Heart left ventricle (tissue), 16 donors: ENCODE measurements at regions not wholly inside any gene's neighbourhood (a gene's known extent, or its start where the extent isn't known, plus 50 kb on each side); places are given as distances from the start of the nearest gene placed in this dataset.

Source experiments
- ATAC-seq, 4 donors: fragments of 200-7000 bp; cut with Tn5 transposase; one replicate each; pipeline ENCODE4 v1.9.1; 2020 to 2022; ENCODE audit warnings: moderate library complexity in 4 of 4, mild to moderate bottlenecking in 3 of 4, moderate number of reproducible peaks in 1 of 4
- DNase-seq, 5 donors: peaks; one replicate each; pipeline ENCODE4 v3.0.0-alpha.2; 2020
- H3K27ac ChIP-seq, 12 donors: fragments of 200-600 bp; sonication (generic) in 4 of 12; one replicate each; pipeline versions ENCODE4 v1.5.0 to v1.8.0; 2016 to 2022; ENCODE audit warnings: mild to moderate bottlenecking in 2 of 12
- H3K27me3 ChIP-seq, 9 donors: fragments of 200-600 bp; sonication (generic) in 2 of 9; one replicate each; pipeline versions ENCODE4 v1.5.1 to v1.8.0; 2016 to 2022; ENCODE audit warnings: mild to moderate bottlenecking in 3 of 9
- H3K36me3 ChIP-seq, 9 donors: fragments of 200-600 bp; sonication (generic) in 2 of 9; one replicate each; pipeline versions ENCODE4 v1.5.0 to v1.8.0; 2018 to 2022; ENCODE audit warnings: mild to moderate bottlenecking in 2 of 9
- H3K4me1 ChIP-seq, 12 donors: fragments of 200-600 bp; sonication (generic) in 4 of 12; one replicate each; pipeline versions ENCODE4 v1.5.0 to v1.8.0; 2016 to 2022; ENCODE audit warnings: mild to moderate bottlenecking in 3 of 12
- H3K4me3 ChIP-seq, 12 donors: fragments of 200-600 bp; sonication (generic) in 4 of 12; one replicate each; pipeline versions ENCODE4 v1.5.0 to v1.8.0; 2017 to 2022; ENCODE audit warnings: mild to moderate bottlenecking in 9 of 12, moderate library complexity in 4 of 12
- H3K9me3 ChIP-seq, 12 donors: fragments of 200-600 bp; sonication (generic) in 4 of 12; one replicate each; pipeline versions ENCODE4 v1.5.0 to v1.8.0; 2016 to 2022; ENCODE audit warnings: mild to moderate bottlenecking in 1 of 12
- POLR2A ChIP-seq, 2 donors: fragments of 450-650 bp; IDR thresholded peaks; one replicate each; pipeline ENCODE4 v1.6.1; 2017; ENCODE audit warnings: antibody characterized with exemption in 2 of 2, mild to moderate bottlenecking in 2 of 2, moderate library complexity in 2 of 2
- WGBS, 4 donors: extraction: QIAGEN DNeasy Blood & Tissue Kit in 2 of 4; methylation state at CpG; one replicate each; pipeline versions ENCODE4 v1.1.5 to v1.1.7; 2013 to 2018; 5-methylcytosine and 5-hydroxymethylcytosine counted together
- intact Hi-C, 10 donors: fragments of 100-400 bp; cut with DNase I; formaldehyde crosslinking; loops; one replicate each; pipeline versions ENCODE4 v1.11.1 to v1.14.2; 2022
- TF ChIP-seq, protein P1 (sequence below), 12 donors: fragments of 200-600 bp; sonication (generic) in 4 of 12; IDR thresholded peaks; one replicate each; pipeline versions ENCODE4 v1.5.0 to v1.8.0; 2018 to 2022; ENCODE audit warnings: antibody characterized with exemption in 12 of 12, mild to moderate bottlenecking in 5 of 12
- donor health status: ischemic (EF 13 %, LVEDD 7.1; RV severe dilation, severe dysfunction).
- donor health status: healthy with polysubstance abuse.
- donor health status: DM: no; HTN: yes; CAD: no.
- donor health status: DM: no; HTN: no; CAD: no.
- donor health status: ischemic (EF 25% LVEDD 6.9; RV normal size, moderate dysfunction).
- donor health status: ischemic (EF 25% LVEDD 5.7; RV mildly dilated, moderate dysfunction).
- donor health status: healthy.
- donor health status: DM: yes; HTN: yes; CAD: no.
- donor health status: ischemic (EF 35%, LVEDD 5.7; RV mildly dilated, moderate dysfunction).
- donor health status: nonischemic (EF 11% LVEDD 7.7; RV severe dilation, severe dysfunction).
- donor health status: DM: yes; HTN: yes; CAD: no.
- donor health status: PGD.
- donor health status: ischemic (EF 29% LVEDD 5.4; RV normal size, mild dysfunction).
- donor health status: nonischemic (EF 23%, LVEDD 6.1; RV moderate dilation, normal function).

DNA sequence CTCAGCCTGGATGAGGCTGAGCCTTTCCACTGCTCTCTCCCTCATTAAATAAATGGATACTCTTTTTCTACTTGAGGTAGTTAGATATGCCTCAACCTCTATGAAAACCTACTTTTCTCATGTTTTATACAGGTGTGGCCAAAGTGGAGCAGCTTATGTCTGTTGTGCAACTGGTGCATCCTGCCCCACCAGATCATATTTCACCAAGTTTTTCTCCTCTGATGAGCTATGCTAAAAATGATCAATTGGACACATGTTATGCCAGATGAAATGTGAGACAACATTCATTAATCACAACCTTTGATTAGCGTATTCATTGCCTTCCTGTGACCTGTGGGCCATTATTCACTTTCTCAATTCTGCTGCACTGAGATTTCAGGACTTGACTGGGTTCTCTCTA lies 106.9 kb upstream of the NEDD9 start:
- Histone ChIP-seq H3K4me1 (peaks cover 0 to 21% (median 0%) of the 10 kb centered on the region in 12 donors), H3K4me3 (no peak overlapping the region), H3K27ac (no peak overlapping the region), H3K36me3 (no peaks in the 10 kb centered on the region), H3K9me3 (peaks cover 0 to 12% (median 0%) of the 10 kb centered on the region in 12 donors), H3K27me3 (no peaks in the 10 kb centered on the region)
- ATAC-seq (no peak), DNase-seq (no peak)
- intact Hi-C loops, result no loop called here
- TF ChIP-seq, protein P1, sequence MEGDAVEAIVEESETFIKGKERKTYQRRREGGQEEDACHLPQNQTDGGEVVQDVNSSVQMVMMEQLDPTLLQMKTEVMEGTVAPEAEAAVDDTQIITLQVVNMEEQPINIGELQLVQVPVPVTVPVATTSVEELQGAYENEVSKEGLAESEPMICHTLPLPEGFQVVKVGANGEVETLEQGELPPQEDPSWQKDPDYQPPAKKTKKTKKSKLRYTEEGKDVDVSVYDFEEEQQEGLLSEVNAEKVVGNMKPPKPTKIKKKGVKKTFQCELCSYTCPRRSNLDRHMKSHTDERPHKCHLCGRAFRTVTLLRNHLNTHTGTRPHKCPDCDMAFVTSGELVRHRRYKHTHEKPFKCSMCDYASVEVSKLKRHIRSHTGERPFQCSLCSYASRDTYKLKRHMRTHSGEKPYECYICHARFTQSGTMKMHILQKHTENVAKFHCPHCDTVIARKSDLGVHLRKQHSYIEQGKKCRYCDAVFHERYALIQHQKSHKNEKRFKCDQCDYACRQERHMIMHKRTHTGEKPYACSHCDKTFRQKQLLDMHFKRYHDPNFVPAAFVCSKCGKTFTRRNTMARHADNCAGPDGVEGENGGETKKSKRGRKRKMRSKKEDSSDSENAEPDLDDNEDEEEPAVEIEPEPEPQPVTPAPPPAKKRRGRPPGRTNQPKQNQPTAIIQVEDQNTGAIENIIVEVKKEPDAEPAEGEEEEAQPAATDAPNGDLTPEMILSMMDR (IDR thresholded peaks at IDR 0.05), result no peak
- no peak for TF ChIP-seq POLR2A (IDR thresholded peaks at IDR 0.05)
- WGBS, 4 donors, result 90 to 100% (median 99%) methylated on average over 1 of the region's 1 CpG

DNA sequence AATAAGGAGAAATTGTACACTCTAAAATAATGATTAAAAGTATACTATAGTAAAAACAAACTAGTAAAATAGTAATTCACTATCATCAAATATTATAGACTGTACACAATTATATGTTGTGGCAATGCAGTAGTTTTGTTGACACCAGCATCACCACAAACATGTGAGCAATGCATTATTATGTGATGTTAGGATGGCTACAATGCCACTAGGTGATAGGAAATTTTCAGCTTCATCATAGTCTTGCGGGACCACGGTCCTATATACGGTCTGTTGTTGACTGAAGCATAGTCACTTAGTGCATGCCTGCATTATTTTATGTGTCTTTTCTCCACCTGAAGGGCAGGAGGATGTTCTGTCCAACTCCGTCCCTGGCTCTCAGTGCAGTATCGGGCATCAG lies 104.8 kb upstream of the NEDD9 start:
- Histone ChIP-seq H3K27me3 (no peaks in the 10 kb centered on the region), H3K9me3 (peaks cover 0 to 12% (median 0%) of the 10 kb centered on the region in 12 donors), H3K4me1 (peaks cover 0 to 19% (median 0%) of the 10 kb centered on the region in 12 donors), H3K36me3 (no peaks in the 10 kb centered on the region), H3K27ac (no peak overlapping the region), H3K4me3 (no peak overlapping the region)
- TF ChIP-seq POLR2A (IDR thresholded peaks at IDR 0.05), result no peak
- TF ChIP-seq, protein P1 (IDR thresholded peaks at IDR 0.05), result no peak
- DNase-seq (no peak), ATAC-seq (no peak)
- WGBS, 4 donors, result 91 to 96% (median 95%) methylated on average over 5 of the region's 5 CpGs
- intact Hi-C loops, result no loop called here

DNA sequence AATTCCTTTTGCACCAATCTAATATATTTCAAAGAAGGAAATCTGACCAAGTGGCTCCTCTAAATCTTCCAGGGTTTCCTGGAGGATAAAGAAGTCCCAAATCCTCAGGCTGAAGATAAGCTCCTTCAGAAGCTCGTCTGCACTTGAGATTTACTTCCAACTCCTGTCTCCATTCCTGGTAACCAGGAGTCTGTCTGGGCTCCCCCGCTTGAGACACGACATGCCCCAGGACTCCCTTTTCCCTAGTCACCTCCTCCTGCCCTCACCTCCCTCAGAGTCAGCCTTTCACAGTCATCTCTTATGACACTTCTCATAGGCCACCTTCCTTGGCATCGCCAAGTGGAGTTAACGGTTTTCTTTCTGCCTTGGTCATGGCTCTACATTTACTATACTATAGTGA lies 103.4 kb upstream of the NEDD9 start:
- TF ChIP-seq POLR2A (IDR thresholded peaks at IDR 0.05), result no peak
- TF ChIP-seq, protein P1 (IDR thresholded peaks at IDR 0.05), result no peak
- WGBS, 4 donors, result 74 to 85% (median 83%) methylated on average over 5 of the region's 5 CpGs

DNA sequence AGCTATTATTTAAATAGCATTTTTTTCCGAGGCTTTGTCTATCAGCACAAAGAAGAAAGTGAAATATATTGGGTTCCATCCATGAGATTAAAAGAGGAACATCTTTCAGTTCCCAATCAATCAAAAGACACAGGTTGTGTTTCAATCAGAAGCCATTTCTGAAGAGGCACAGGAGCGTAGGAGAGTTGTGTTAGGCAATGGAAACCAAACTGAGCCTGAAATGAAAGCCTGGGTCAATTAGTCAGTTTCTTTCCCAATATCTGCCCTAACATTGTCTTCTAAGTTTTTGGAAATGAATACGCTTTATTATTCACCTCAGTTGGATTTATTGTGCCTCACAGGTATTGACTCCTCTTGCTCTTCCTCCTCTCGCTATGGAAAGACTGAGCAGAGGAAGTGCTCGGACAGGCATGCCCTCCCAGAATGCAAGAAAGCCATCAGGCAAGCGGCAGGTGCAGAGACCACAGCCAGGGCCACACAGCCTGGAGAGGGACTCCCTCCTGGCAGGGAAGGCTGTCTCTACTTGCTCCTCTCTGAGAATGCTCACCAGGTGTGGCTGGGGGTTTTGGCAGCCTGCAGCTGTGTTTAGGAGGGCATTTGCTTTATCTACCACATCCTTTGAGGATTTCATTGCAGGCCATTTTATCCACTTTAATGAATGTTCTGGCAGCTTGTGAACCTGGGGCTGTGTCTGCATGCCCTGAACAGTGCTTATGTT lies 100.8 kb upstream of the NEDD9 start:
- Histone ChIP-seq H3K27me3 (no peaks in the 10 kb centered on the region), H3K4me1 (peaks cover 0 to 24% (median 0%) of the 10 kb centered on the region in 12 donors), H3K36me3 (no peaks in the 10 kb centered on the region), H3K4me3 (no peak overlapping the region), H3K27ac (no peak overlapping the region), H3K9me3 (no peaks in the 10 kb centered on the region)
- TF ChIP-seq, protein P1 (IDR thresholded peaks at IDR 0.05), result no peak
- TF ChIP-seq POLR2A (IDR thresholded peaks at IDR 0.05), result no peak
- intact Hi-C loops, result no loop called here
- ATAC-seq, result no peak
- no peak for DNase-seq
- 79 to 89% (median 83%) methylated on average over 6 of the region's 6 CpGs for WGBS, 4 donors

More for the DNA sequence above, 103.4 kb upstream of the NEDD9 start:
- no peak overlapping the region for H3K4me3 ChIP-seq
- peaks cover 0 to 10% (median 0%) of the 10 kb centered on the region in 12 donors for H3K4me1 ChIP-seq
- H3K9me3 ChIP-seq, result no peaks in the 10 kb centered on the region
- no peak overlapping the region for H3K27ac ChIP-seq
- no peaks in the 10 kb centered on the region for H3K27me3 ChIP-seq
- DNase-seq (no peak), ATAC-seq (no peak)
- intact Hi-C loops, result no loop called here
- no peaks in the 10 kb centered on the region for H3K36me3 ChIP-seq
